Fibroblast of villous mesenchyme (primary cell): ENCODE measurements at regions not wholly inside any gene's neighbourhood (a gene's known extent, or its start where the extent isn't known, plus 50 kb on each side); places are given as distances from the start of the nearest gene placed in this dataset.

Experiments
- DNase-seq: peaks from one replicate; pipeline ENCODE4 v3.0.0-alpha.2; 2010; ENCODE audit warnings: low read depth
- H3K4me3 ChIP-seq: 2 replicates; pipeline ENCODE4 v1.5.1; 2011; ENCODE audit warnings: low read depth, mild to moderate bottlenecking, low read length
- TF ChIP-seq, protein P1 (sequence below): IDR thresholded peaks from 2 replicates; pipeline ENCODE4 v1.5.1; 2012; ENCODE audit warnings: low read depth, mild to moderate bottlenecking, low read length; ENCODE audit not compliant: insufficient read depth

DNA sequence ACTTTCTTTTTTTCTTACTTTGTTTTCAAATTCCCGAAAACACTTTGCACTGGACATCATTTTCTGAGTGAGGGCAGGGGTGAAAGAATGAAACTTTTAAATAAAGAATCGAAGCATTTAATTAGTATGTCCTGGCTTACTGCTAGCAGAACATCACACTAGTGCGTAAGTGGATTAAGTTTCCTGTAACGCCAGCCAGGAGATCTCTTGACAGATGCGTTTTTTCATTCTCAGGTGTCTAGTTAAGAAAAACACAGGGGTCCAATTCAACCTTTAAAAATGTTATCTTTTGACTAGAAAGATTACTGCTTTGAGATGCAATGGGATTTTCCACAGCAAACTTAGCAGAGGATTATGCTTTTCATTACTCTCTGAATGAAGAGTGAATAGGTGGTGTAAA, 858.8 kb upstream of the EPHA7 start:
- no peak overlapping the region for H3K4me3 ChIP-seq

DNA sequence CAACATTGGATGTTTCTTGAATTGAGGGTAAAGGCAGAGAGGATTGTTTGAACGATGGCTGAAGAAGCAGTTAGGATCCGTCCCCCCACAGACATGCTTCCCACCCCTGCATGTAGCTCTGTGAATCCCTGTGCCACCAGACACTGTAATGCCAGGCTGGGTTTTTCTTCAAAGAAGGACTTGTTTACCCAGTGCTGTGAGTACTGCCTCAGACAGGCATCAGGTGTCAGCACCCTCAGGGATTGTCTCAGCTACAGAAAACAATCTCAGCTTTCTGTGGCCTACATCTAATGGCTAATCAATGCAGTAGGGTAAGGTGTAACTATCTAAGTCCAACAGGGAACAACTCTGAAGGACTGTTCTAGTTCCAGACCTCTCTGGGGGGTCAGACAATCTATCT, 853.0 kb upstream of the EPHA7 start:
- TF ChIP-seq, protein P1, sequence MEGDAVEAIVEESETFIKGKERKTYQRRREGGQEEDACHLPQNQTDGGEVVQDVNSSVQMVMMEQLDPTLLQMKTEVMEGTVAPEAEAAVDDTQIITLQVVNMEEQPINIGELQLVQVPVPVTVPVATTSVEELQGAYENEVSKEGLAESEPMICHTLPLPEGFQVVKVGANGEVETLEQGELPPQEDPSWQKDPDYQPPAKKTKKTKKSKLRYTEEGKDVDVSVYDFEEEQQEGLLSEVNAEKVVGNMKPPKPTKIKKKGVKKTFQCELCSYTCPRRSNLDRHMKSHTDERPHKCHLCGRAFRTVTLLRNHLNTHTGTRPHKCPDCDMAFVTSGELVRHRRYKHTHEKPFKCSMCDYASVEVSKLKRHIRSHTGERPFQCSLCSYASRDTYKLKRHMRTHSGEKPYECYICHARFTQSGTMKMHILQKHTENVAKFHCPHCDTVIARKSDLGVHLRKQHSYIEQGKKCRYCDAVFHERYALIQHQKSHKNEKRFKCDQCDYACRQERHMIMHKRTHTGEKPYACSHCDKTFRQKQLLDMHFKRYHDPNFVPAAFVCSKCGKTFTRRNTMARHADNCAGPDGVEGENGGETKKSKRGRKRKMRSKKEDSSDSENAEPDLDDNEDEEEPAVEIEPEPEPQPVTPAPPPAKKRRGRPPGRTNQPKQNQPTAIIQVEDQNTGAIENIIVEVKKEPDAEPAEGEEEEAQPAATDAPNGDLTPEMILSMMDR: no peak
- no peak overlapping the region for H3K4me3 ChIP-seq
- no peak for DNase-seq

More for the DNA sequence above, 858.8 kb upstream of the EPHA7 start:
- DNase-seq: no peak
- TF ChIP-seq, protein P1: no peak

DNA sequence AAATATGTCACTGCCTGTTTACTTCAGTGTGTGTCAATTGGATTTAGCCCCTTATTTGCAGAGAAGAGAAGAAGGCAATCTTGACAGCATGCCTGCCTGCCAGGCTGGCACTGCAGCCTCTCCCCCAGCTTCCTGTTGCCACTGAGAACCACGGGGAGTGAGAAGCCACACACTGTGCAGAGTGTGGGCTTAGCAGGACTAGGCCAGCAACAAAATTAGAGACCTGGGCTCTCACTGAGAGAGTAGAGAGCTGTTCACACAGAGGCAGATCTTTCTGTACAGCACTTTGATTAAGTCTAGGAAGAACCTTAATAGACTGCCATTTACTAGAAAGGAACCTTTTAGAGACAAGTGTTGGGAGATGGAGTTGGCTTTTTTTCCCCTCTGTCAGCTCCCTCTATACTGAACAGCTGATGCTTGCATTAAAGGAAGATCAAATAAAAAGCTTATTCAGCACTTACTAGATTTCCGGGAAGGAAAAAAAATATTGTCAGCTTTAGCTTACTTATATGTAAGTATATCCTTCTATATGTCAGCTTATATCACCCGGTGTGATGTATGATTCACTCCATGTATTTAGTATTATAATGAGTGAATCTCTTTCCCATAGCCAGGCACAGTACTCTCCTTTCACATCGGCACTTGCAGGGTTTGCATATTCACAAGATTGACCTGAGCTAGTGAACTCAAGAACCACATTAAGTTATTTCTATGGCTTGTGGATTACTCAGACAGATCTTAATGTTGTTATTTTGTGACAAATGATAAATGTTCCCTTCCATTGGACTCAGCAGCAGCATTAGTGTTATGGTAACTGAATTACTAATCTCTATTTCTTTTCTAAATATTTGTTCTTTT, 851.0 kb upstream of the EPHA7 start:
- TF ChIP-seq, protein P1: no peak
- DNase-seq: no peak
- H3K4me3 ChIP-seq: no peak overlapping the region

DNA sequence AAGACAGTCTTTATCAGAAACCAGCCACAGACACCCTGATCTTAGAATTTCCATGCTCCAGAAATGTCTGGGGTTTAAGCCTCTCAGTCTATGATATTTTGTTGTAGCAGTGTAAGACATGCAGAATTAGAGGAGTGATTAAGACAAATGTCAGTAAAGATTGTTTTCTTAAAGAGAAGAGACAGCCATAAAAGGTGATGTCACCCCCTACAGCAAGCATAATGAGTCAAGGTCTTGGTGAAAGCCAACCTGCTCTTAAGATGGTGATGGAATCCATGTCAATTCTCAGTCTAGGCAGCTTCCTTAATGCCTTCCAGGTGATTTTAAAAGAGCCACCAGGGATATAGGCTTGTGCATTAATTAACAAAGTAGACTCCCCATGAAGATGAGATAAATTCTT, 849.9 kb upstream of the EPHA7 start:
- H3K4me3 ChIP-seq: no peak overlapping the region
- TF ChIP-seq, protein P1: no peak
- no peak for DNase-seq

DNA sequence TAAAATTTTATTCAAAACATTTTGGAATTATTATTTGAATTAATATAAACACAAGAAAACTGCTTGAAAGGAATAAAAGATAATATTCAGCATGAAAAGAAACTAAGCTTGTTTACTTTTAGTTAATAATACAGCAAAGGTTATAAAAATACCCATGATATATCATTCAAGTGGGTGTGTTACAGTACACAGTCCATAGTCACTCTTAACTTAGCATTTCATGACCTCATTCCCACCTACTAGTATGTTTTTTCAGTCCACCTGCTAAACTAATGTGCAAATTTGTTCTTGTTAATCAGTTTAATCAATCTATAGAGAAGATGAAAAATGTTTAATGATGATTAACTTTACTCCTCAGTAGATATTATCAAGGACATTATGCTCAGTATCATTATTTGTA, 841.4 kb upstream of the EPHA7 start:
- no peak overlapping the region for H3K4me3 ChIP-seq
- TF ChIP-seq, protein P1: no peak
- no peak for DNase-seq

DNA sequence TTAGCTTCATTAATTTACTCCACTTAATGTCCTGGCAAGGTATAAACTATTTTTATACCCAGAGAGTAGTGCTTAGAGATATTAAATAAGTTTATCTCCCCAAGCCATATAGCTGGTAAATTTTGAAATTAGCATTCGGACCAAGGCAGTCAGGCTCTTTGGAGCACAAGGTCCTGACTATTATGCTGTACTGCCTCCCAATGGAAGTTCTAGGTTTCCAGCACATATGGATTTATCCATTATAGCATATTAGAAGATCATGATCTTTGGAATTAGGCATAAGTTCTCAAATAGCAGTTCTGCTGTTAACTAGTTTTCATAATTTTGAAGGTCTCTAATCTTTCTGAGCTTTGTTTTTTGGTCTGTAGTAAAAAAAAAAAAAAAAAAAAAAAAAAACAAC, 835.3 kb upstream of the EPHA7 start:
- no peak overlapping the region for H3K4me3 ChIP-seq
- no peak for DNase-seq
- TF ChIP-seq, protein P1: no peak
